HCEC 1CT (cell line): ENCODE measurements at regions not wholly inside any gene's neighbourhood (a gene's known extent, or its start where the extent isn't known, plus 50 kb on each side); places are given as distances from the start of the nearest gene placed in this dataset.

Experiments used
- DNase-seq: peaks from one replicate; pipeline ENCODE4 v3.0.0-alpha.2; 2017

- no peak for DNase-seq
These were observed 96.3 kb upstream of the WWC1 start for GRCh38 chr5:168195110-168195509.

GRCh38 chr5:168198359-168198758, 93.1 kb upstream of the WWC1 start:
- no peak for DNase-seq

- no peak for DNase-seq
These were observed 88.4 kb upstream of the WWC1 start for GRCh38 chr5:168202996-168203395.

GRCh38 chr5:168204165-168204564, 87.3 kb upstream of the WWC1 start:
- no peak for DNase-seq

GRCh38 chr5:168207450-168208029, 83.9 kb upstream of the WWC1 start:
- no peak for DNase-seq

GRCh38 chr5:168209244-168209995, 82.0 kb upstream of the WWC1 start:
- no peak for DNase-seq

GRCh38 chr5:168209997-168210396, 81.4 kb upstream of the WWC1 start:
- no peak for DNase-seq

- no peak for DNase-seq
These were observed 80.2 kb upstream of the WWC1 start for GRCh38 chr5:168211245-168211644.

- no peak for DNase-seq
These were observed 79.5 kb upstream of the WWC1 start for GRCh38 chr5:168211936-168212335.

- DNase-seq, result no peak
These were observed 77.4 kb upstream of the WWC1 start for GRCh38 chr5:168214071-168214470.

- DNase-seq, result no peak
These were observed 76.6 kb upstream of the WWC1 start for GRCh38 chr5:168214886-168215285.

- DNase-seq, result no peak
These were observed 75.8 kb upstream of the WWC1 start for GRCh38 chr5:168215646-168216045.

- no peak for DNase-seq
These were observed 74.5 kb upstream of the WWC1 start for GRCh38 chr5:168216989-168217388.

GRCh38 chr5:168217497-168217896, 73.9 kb upstream of the WWC1 start:
- no peak for DNase-seq

GRCh38 chr5:168218746-168219145, 72.7 kb upstream of the WWC1 start:
- DNase-seq, result no peak

- peak; percentile 69 for DNase-seq
These were observed 71.7 kb upstream of the WWC1 start for GRCh38 chr5:168219515-168220410.

- DNase-seq, result no peak
These were observed 67.4 kb upstream of the WWC1 start for GRCh38 chr5:168224085-168224484.

GRCh38 chr5:168226012-168226411, 65.4 kb upstream of the WWC1 start:
- DNase-seq, result no peak

- no peak for DNase-seq
These were observed 64.4 kb upstream of the WWC1 start for GRCh38 chr5:168227001-168227400.

- DNase-seq, result no peak
These were observed 63.4 kb upstream of the WWC1 start for GRCh38 chr5:168227973-168228615.

- no peak for DNase-seq
These were observed 62.8 kb upstream of the WWC1 start for GRCh38 chr5:168228668-168229067.

- DNase-seq, result no peak
These were observed 57.3 kb upstream of the WWC1 start for GRCh38 chr5:168234133-168234532.

GRCh38 chr5:168238463-168238862, 53.0 kb upstream of the WWC1 start:
- DNase-seq, result no peak
